NCI-H748 (cell line): ENCODE measurements at regions not wholly inside any gene's neighbourhood (a gene's known extent, or its start where the extent isn't known, plus 50 kb on each side); places are given as distances from the start of the nearest gene placed in this dataset.
A peak's percentile ranks its signal among the peaks of the same experiment; 100 is the strongest.
"Not testable (repeated sequence)": the region's sequence is repeated elsewhere in the genome, so short reads cannot be mapped to it uniquely, and the experiment has no call there.

Experiments
- DNase-seq: peaks from one replicate; lab custom pipeline; 2025; ENCODE audit not compliant: unreplicated experiment; lab: John Stamatoyannopoulos, UW

DNA sequence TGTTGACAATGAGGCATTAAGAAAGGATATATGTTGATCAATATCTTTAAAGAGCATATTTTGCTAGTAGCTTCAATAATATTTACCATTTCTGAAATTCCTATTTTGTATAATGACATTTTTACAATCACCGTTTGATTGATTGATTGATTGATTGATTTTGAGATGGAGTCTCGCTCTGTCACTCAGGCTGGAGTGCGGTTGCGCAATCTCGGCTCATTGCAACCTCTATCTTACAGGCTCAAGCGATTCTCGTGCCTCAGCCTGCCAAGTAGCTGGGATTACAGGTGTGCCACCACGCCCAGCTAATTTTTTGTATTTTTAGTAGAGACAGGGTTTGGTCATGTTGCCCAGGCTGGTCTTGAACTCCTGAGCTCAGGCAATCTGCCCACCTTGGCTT, 150.9 kb upstream of the TEX13D start:
- not testable (repeated sequence) for DNase-seq

DNA sequence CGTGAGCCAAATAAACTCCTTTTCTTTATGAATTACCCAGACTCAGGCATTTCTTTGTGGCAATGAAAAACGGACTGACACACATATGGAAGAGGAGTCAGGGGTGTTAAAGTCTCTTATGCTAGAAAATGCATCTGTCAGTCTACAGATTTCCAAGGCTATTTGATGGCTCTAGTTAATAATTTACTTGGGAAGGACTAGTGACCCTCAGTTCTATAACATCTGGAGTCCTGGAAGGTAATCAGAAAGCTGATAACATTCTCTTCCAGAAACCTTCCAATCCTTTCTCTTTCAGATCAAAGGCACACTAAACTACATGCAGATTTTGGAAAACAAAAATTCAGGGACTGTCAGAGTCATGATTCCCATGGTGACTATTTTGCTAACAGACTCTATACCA, 142.0 kb upstream of the TEX13D start:
- no peak for DNase-seq

DNA sequence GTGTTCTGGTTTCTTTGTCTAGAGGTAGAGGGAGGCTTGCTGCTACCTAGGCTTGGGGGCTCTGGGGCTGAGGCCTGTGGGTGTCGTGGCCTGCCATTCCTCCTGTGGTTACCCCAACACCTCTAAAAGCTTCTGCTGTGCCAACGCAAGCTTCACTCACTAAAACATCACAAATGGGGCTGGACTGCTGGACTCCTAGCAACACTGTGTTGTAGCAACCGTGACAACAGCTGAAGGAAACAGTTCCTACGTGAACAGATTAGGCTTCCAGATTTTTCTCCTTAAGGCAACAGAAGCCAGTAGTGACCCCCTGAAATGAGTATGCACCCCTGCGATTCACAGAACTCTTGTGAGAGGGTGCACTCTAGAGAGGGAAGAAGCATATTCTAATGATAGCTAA, 138.3 kb upstream of the TEX13D start:
- peak; percentile 28 for DNase-seq

DNA sequence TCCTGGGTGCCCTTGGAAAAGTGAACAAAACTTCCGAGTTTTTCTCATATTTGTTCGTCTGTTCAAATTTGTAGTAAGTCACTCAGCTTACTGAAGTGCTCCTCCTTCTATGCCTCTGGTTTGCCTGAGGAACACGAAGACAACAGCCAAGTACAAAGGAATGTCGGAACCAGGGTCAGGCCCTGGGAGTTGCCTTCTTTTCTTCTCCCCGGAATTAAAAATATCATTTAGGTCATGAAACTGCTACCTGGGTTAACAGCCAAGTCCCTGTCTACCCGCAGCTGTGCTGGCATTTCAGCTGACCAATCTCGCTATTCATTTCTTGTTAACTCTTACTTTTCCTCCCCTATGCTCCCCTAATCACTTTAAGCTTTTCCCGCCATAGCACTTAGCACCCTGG, 137.6 kb upstream of the TEX13D start:
- DNase-seq: no peak

DNA sequence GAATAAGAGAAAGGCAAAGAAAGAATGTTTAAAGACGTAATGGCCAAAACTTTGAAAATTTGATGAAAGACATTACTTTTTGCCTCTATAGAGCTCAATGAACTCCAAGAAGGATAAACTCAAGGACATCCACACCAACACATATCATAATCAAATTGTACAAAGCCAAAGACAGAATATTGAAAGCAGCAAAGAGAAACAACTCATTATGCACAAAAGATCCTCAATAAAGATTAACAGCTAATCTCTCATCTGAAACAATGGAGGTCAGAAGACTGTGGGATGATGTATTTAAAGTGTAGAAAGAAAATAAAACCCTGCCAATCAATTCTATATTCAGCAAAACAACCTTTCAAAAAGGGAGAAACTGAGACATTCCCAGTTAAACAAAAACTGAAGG, 129.1 kb upstream of the TEX13D start:
- no peak for DNase-seq

DNA sequence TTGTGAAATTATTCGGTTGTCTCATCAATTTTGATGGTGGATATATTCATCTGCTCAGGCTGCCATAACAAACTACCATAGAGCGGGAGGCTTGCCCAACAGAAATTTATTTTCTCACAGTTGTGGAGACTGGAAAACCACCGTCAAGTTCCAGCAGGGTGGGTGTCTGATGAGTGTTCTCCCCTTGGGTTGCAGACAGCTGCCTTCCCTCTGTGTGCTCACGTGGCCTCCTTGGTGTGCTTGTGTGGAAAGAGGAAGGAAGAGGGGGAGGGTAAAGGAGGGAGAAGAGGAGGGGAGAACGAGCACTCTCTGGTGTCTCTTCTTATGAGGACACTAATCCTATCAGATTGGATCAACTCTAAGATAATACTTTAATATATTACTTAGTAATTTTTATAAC, 123.8 kb upstream of the TEX13D start:
- DNase-seq: no peak

DNA sequence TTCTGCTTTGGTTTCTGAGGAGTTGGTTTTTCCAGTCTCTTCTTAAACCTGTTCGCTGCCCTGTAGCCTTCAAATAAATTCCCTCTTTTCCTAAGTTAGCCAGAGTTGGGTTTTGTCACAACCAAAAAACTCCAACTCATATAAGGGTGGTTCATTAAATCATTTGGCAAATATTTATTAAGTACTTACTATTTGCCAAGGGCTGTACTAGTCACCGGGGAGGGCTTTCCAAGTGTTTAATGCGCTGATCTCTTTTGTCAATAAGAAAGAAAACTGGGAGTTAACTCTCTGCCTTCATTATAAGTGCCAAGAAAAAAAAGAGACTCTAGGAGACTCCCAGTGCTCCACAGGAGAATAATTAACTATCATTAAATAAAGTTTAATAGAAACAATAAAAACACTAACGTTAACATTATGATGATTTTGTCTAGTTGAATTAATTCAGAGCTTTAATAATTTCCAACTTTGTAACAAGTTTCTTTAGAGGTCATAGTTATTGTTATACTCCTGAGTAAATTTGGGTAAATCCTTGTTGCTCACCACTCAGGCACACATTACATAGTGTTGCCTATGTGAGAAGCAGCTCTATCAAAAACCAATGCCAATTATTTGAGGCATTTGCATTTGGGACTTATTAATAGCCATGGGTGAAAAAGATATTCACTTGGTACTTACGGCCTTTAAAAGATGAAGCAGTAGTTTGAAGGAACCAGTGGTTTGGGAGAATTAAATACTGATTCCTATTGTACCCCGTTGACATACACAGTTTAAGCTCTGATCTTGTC, 122.5 kb upstream of the TEX13D start:
- no peak for DNase-seq

DNA sequence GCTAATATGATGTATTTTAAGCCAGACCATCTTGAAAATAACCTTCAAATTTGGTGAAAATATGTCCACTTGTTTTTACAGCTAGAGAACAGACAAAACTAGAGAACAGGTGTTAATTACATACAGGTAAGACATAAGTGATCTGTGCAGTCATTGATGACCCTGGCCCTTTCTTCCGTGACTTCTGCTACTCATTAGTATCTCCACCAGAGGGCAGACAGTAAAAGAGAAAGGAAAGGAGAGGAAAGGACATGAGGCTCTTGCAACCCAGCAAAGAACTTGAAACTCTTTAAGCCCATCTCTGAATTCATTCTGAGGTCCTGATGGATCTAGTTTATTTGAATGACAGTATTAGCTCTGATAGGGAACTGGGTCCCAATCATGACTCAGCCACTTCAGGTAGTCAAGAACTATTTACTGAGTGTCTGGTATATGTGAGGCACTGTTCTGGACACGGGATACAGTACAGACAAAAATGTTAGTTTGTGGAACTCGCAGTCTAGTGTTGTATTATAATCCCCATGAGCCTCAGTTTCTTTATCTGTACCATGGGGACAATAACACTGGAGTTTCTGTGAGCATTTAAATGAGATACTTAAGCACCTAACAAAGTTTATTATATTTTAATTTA, 121.0 kb upstream of the TEX13D start:
- peak; percentile 49 for DNase-seq

DNA sequence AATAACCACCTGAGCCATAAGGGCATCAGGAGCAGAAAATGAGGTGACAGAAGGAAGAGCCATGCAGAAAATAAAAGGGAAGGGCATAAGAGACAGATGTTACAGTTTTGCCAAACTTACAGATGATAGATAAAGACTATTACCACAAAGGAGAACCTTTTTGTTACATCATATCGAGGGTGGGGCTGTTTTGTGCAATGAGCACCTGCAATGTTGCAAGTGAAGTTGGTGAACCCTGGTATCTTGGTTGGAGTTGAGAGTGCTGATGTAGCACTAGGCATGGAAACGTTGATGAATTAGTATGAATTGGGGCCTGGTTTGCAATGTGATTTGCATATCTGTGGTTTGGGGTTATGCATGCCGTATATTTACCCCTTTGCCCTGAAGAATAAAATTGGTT, 119.8 kb upstream of the TEX13D start:
- DNase-seq: no peak

DNA sequence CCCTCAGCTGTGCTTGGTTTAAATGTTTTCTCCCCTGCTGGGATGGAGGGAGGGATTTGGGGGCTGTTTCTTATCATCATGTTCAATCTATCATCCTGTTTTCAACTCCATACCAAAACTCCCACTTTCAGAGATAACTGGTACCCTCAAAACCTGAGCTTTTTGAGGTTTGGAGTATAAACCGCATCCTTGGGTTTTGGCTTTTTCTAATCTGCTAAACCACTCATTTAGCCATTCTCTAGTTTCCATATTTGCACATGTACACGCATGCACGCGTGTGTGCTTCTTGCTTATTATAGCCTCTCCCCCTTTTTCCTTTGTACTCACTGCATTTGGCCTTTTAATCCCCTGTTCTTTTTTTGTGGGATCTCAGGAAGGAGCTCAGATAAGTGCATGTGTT, 116.7 kb upstream of the TEX13D start:
- no peak for DNase-seq

DNA sequence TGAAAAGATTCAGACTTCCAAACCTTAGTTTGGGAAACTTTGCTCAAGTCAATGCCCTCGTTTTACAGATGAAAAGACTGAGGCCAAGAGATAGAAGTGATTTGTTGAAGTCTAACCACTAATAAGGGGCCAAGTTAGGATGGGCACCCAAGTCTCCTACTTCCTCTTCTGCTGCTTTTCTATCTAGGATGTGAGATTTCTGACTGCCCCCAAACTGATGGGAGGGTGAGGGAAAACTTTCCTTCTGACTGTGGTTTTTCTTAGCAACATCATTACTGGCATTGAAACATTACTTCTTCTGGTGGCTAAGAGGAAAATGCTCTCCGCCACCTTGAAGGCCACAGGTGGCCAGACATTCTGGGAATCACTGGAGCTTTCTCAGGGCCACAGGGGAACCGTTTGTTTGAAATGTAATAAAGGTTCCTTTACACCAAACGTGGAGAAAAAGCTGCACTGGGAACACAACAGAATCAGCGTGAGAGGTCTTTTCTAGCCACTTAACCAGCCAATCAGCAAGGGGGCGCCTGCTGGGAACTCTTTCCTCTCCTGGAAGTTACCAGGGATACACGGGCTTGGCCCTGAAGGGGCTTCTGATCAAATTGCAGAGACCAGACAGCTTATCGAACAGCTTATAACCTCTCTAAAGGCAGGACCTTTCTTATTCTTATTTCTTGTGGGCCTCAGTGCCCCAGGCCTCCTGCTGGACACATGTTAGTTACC, 115.9 kb upstream of the TEX13D start:
- peak; percentile 46 for DNase-seq

DNA sequence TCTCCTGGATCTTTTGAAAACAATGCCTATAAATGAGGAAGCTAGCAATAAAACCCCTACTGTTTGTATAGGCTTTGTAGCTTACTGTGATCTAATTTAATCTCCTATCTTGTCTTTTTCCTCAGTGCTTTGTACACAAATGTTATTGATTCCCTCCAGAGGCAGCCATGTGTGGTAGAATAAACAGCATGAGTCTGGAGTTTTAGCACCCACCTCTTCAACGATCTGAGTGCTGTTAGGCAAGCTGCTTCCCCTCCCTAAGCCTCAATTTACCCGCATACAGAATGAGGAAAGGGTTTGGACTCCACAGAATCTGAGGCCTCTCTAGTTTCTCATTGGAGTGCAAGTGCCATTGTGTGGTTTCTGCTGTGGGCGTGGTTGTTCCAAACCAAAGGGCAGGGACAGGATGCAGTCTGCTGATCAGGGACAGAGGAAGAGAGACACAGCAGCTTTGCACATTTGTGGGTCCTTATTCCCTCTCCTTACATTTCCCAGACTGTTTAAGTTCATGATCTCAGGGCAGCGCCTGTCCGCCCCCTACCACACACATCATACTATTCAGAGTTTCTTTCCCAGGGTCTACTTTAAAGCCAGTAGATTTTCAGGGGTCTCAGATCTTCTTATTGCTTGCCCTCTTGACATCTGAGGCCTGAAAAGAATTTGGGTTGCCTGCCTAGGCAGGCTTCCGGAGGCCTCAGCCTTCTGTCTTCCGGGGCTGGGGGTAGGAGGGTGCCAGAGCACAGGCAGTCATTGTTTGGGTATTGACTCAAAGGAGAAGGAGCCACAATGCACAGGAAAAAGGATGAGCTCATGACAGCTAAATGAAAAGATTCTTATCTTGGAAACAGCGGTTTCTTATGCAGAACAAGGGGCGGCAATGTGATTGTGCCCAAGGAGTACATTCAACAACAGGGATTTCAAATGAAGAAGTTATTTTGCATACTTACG, 114.9 kb upstream of the TEX13D start:
- peak; percentile 53 for DNase-seq

DNA sequence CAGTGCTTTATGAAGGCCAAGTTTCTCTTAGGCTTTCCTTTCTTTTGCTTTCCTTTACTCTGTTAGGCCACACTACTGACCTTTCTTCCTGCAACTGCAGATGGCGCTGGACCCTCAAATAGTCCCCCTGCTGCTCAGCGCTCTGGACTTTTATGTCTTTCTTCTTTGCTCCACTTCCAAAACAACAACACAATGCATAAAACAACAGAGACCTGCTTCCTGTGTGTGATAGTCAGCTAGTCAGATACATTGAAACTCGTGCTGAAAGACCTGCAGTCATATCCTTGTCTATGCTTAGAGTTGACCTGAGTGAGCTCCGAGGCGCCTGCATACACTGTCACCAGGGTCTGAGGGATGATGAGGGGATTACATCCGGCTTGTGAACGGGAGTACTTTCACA, 108.9 kb upstream of the TEX13D start:
- DNase-seq: peak; percentile 3

DNA sequence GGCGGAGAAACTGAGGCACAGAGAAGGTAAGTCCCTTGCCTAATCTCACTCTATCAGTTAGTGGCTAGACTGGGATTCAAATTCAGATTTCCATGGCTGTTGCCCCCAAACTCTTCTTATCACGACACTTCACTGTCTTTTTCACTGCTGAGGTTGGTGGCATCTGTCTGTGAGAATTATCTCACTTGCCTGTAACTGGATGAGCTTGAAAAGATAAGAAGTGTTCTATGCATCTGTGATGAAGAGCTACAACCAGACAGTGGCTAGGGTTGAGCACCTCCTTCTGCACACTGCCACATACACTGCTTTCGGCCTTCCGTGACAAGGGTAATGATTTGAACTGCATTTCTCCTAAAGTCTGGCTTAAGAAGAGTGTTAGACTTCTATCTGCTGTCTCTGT, 107.9 kb upstream of the TEX13D start:
- no peak for DNase-seq

DNA sequence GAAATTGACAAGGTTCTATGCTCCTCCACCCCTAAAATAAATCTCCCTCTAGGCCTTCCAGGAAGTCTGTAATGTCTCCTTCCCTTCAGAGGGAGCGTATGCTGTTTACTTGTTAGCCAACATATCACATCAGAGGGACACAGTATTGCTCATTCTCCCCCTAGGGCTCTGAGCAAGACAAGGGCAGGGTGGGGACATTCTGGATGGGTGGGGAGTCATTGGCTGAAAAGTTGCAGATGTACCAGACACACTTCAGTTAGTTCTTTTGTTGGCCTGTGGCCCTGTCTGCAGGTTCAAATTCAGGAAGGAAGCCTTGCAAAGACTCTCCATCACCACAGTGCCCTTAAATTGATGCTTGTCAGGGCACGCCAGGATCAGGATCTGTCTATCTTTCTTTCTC, 106.3 kb upstream of the TEX13D start:
- DNase-seq: no peak

DNA sequence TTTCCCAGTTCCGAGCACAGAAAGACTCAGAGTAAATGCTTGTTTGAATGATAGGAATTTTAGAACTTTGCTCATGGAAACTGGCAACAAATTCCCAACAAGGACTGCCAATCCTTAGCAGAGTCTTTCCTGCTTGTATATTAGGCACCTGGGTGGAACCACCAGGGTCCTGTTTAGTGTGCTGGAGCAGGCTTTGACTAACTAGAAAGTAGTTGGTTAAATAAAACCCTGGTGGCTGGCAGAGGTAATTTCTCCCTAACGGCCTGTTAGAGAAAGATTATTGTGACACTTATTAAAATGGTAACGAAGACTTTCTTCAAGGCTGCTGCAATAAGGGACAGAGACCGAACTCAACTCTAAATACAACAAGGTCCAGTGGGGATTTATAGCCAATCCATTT, 103.6 kb upstream of the TEX13D start:
- no peak for DNase-seq

DNA sequence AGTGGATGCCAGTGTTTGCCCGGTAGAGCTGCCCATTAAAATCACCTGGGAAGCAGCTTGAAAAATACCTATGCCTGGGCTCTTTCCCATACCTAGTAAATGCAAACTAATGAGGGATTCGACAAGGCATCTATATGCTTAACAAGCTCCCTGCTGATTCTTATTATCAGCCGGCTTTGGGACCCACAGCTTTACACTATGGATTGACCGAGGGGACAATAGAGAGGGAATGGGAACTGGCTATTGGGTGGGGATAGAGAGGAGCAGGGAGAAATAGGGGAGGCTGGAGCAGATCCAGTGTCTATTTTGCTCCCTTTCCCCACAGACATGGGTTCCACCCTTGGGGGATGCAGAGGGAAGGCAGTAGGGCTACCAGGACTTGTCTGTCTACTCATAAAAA, 103.1 kb upstream of the TEX13D start:
- no peak for DNase-seq

DNA sequence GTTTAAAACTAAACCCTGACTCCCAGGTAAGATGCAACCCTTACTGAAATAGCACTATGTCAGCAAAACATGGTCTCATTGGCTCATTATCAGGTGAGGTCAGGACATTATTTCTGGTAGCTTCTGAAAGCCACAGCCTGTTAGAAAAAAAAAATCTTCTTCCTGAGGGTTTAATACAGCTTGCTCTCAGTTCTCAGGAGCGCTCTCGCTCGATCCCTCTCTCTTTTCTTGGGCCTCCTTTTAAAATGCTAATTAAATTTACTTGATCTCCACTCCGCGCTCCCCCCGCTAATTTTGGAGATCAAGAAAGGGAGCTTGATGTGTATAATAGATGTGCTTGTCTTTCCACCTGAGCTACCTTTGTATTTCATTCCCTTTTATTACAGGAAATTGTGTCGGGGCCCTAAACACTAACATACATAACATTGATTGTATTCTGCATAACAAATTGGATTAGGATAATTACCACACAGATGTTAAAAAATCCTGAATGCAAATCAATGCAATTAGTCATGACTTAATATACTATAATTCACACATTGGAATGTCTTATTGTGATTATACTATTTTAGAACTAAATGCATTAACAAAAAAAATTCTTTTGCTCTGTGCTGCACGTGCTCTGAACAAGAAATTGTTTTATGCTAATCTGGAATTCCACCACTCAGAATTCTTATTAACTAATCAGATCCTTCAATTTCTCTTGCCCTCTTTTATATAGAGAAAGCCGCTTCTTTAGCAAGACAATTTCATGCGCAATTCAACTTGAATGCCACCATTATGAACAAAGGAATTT, 101.6 kb upstream of the TEX13D start:
- DNase-seq: no peak

DNA sequence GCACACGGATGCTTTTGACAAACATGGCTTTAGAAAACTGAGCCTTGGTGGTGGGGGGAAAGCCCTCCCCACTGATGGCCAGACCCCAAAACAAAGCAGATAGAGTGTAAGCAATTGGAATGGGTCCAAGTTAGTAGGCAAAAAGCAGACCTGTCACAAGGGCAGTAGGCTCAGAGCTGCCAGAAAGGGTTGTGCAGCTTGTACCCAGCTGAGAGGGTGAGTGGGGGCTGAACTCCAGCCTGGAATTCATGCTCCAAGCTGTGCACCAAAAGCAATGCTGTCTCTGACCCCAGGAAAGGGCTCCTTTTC, 101.1 kb upstream of the TEX13D start:
- peak; percentile 21 for DNase-seq

DNA sequence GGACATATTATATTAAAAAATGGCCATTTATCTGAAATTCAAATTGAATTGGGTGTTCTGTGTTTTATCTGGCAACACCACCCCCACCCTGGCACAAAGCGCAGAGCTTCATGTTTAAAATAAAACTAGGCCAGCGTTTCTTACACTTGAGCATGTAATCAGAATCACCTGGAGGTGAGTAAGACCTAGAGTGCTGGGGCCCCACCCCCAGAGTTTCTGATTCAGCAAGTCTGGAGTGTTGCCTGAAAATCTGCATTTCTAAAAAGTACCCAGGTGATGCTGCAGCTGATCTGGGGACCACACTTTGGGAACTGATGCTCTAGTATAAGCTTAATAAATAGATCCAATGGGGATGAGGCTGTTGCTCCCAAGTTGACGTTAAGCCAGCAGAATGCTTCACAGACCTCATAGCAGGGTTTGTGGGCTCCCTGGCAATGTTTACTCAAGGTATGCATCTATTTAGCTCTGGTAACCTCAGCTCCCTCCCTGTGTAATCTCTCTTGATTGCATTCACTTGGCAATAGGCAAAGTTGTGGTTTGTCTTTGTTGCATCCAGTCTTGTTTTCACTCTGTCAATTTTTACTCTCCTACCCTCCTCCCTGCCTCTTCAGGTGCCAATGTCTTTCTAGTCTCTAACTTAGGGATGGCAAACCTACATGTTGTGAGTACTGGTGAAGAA, 99.8 kb upstream of the TEX13D start:
- no peak for DNase-seq
